HL-60/S4 (cell line): ENCODE measurements at regions not wholly inside any gene's neighbourhood (a gene's known extent, or its start where the extent isn't known, plus 50 kb on each side); places are given as distances from the start of the nearest gene placed in this dataset.
"Not testable (repeated sequence)": the region's sequence is repeated elsewhere in the genome, so short reads cannot be mapped to it uniquely, and the experiment has no call there.

ENCODE experiments used
- in situ Hi-C: fragments of 300-500 bp; cut with MboI; formaldehyde crosslinking; loops from 2 replicates; pipeline ENCODE4 v1.14.3; 2022; ENCODE audit warnings: low sequenced_read_pairs

DNA sequence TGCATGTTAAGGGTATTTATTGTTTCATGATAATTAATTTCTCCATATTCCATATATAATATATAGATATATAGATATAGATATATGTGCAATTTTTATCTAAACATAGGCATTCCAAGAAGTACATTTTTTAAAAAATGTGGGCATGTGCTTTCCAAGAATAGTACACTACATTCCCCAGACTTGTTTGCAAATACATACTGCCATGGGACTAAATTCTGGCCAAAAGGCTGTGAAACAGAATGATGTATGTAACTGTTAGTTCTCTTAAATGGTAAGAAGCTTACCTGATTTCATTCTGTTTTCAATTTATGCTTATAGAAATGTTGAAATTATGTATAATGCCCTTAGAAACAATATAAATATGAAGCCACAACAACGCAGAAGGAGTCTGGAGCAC, 503.2 kb upstream of the SPRY2 start:
- in situ Hi-C loops: no loop called here

DNA sequence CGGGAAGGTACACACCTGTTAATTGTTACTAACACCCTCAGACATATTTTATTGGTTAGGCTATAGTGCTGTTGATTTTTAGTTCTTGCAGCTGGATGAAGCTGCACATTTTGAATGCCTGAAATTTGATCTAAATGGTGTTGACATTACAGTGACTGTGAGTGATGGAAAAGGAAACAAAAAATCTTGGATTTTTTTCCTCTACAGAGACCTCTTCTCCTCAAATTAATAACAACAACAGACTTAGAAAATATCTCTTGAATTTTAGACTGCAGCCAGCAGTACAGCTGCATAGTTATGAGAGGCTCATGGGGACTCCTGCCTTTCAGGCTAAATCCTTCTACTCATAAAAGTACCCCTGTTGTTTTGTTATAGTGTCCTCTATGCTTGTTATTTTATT, 500.5 kb upstream of the SPRY2 start:
- in situ Hi-C loops: no loop called here

- in situ Hi-C loops: no loop called here
Measured at GRCh38 chr13:80840316-80840976, 499.5 kb upstream of the SPRY2 start.

DNA sequence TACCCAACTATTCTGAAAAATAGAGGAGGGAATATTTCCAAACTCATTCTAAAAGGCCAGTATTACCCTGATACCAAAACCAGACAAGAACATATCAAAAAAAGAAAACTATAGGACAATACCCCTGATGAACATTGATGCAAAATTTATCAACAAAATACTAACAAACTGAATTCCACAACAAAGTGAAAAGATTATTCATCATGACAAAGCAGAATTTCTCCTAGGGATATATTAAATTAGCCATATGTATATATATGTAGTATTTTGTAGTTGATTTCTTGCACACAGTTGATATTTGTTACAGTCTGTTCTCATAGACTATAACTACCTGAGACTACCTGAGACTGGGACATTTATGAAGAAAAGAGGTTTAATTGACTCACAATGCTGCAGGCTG, 495.0 kb upstream of the SPRY2 start:
- in situ Hi-C loops: no loop called here

DNA sequence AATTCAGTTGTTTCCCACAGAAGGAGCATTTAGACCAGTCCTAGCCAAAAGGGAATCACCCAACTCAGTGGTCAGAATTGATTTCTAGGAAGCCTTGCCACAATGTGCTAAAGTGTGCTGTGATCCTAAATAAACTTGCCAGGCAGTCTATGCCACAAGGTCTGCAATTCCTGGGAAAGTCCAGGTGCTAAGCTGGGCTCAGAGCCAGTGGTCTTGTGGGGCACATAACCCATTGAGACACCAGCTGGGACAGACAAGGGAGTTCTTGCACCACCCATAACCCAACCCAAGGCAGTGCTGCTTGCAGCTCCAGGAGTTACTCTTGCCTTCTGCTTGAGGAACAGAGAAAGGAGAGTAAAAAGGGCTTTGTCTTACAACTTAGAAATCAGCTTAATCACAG, 489.5 kb upstream of the SPRY2 start:
- in situ Hi-C loops: no loop called here

DNA sequence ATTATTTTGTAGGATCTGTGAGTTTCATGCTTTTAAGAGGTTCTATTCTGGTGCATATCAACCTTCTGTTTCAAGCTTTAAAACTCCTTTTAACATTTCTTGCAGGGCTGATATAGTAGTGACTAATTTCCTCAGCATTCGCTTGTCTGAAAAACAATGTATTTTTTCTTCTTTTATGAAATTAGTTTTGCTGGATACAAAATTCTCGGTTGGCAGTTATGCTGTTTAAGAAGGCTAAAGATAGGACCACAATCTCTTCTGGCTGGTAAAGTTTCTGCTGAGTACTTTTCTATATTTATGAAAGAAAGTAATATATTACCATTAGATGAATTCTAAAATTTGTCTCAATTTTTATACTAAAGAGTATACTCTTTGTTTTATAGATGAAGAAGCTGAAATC, 487.8 kb upstream of the SPRY2 start:
- in situ Hi-C loops: no loop called here

DNA sequence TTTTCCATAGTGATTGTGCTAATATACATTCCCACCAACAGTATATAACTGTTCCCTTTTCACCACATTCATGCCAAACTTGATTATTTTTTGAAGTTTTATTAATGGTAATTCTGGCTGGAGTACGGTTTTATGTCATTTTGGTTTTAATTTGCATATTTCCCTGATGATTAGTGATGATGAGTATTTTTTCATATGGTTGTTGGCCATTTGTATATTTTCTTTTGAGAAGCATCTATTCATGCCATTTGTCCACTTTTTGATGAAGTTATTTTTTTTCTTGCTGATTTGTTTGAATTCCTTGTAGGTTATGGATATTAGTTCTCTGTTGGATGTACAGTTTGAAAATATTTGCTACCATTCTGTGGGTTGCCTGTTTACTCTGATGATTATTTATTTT, 484.4 kb upstream of the SPRY2 start:
- in situ Hi-C loops: no loop called here

DNA sequence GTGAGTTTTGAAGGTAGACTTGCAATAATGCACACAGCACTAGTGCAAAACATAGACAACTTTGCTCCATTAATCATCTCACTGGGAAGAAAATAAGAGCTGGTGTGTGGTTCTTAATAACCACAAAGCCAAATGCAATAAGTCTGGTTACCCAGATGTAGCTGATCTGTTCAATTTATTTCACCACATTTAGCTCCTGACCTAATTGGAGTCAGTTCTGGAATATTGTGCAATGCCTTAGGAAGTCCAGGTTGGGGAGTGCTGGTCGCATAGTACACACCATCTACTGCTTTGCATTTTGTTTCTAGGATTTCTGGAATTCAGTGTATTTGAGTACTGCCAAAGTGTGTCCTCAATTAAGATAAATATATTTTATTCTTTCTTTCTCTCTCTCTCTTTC, 483.3 kb upstream of the SPRY2 start:
- in situ Hi-C loops: no loop called here

DNA sequence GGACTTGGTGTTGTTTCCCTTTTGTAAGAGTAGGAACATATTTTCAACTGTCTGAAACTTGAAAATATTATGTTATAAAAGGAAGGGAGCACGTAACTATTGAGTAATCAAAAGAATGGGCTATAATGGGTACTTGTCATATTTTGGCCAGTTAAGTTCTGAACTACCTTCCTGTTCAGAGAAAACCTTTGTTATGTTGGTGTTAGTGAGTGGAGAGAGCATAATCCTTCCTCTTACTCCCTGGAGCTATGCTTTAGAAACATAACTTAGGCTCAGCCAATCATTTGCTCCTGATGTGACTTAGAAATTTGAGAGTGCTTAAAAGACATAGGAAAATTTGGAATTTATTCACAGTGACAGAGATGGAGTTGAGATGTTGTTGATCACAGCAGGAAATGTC, 482.5 kb upstream of the SPRY2 start:
- in situ Hi-C loops: no loop called here

GRCh38 chr13:80821466-80821865, 480.5 kb upstream of the SPRY2 start:
- in situ Hi-C loops: no loop called here

- in situ Hi-C loops: no loop called here
Measured at GRCh38 chr13:80817979-80818378, 477.1 kb upstream of the SPRY2 start.

DNA sequence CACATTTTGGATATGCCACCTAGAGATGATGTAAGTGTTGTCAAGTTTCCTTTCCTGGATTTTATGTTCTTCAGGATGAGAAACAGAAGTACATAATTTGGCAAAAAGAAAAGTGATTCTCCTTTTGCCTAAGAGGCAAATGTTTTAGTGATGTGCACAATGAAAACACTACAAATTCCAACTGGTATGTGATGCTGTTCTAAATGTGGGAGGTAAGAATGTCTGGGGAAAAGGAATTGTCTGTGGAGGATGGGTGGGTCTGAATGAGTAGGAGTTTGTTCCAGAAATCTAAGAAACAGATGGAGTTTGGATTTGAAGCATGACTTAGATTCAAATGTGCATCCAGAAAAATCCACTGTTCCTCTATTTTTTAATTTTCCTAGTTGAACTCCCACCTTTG, 473.6 kb upstream of the SPRY2 start:
- in situ Hi-C loops: no loop called here

- in situ Hi-C loops: not testable (repeated sequence)
Measured at GRCh38 chr13:80810294-80810693, 469.4 kb upstream of the SPRY2 start.

DNA sequence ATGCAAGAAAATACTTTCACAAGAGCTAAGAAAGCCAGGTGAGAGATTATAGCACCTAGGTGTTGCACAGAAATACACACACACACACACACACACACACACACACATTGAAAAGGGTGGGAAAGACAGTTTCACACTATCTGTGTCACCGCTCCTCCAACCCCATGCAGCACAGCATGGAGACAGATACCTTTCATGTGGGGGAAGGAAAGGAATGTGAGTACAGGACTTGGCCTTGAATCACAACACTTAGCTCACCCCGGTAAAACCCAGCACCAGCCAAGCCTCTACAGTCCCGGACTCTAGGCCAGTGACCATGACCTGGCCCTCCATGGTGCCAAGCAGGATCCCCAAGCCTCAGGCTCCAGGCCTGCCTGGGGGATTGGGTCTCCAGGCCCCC, 462.0 kb upstream of the SPRY2 start:
- in situ Hi-C loops: no loop called here

- in situ Hi-C loops: no loop called here
Measured at GRCh38 chr13:80798576-80799133, 457.7 kb upstream of the SPRY2 start.

DNA sequence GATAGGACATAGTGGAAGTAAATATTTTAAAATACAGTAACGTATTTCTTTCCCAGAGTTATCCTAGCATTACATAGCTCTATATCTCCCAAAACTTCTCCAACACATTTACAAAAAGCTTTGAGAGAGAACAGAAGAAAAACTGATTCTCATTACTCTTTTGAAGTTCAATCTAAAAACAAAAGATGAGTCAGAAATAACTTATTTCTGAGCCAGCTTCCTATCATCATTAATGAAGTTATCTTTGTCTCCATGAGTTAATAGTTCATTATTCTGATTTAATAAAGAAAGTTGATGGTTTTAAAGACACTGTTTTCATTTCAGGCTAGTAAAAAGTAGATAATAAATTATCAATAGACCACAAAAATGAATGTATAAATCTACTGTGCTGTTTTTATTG, 446.7 kb upstream of the SPRY2 start:
- in situ Hi-C loops: no loop called here

DNA sequence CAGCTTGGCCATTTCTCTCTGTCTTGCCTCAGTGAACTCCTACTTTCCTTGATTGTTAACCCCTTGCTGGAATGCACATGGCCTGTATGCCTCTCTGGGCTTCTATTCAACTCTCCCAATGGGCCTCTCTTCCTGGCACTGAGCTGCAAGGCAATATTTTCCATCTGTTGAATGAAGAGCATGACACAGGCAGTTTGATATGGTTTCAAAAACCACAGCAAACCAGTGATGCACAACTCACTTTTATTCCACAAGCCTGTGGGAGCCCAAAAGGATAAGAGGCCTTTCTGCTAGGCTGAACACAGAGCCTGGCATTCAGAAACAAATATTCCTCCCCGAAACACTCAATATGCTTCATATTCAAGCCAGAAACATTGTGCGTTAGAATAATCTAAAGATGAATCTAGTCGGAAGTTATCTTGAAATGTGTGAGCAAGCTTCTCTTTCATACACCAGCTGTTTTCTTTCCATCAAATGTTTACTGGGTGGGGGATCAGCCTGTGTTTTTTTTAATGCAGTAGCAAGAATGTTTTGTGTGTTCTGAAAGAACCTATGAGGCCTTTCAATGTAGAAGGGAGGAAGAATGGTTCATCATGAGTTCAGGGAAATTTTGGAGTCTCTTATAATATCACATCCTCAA, 443.1 kb upstream of the SPRY2 start:
- in situ Hi-C loops: no loop called here

DNA sequence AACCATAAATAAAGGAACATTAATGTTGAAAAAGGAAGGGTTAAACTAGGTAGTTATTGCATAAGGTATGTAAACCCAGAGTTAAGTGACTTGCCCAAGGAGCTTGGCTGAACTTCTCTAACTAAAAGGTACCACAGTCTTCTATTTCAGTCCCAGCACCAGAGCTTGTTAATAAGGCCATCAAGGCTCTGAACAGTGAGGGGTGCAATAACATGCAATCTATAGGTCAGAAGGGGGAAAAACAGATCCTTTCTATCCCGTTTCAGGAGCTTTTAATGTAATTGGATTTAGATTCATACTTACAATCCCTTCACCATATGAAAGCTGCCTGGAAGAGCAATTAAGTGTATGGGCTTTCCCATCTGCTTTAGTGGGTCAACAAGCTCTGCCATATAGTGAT, 441.5 kb upstream of the SPRY2 start:
- in situ Hi-C loops: no loop called here

DNA sequence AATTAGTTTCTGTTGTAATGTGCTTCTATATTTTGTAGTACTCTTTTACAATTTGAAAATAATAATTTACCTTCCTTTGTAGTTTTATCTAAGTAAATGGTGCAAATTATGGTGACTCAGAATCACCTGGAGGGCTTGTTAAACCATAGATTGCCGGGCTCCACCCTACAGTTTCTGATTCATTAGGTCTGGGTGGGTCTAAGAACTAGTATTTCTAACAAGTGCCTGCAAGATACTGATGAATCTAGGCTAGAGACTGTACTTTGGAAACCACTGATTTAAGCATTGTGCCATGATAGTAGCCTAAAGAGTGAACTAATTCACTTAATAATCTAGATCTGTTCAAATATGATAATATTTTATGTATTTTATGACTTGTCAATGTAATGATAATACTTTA, 437.4 kb upstream of the SPRY2 start:
- in situ Hi-C loops: no loop called here

GRCh38 chr13:80757694-80758093, 416.8 kb upstream of the SPRY2 start:
- in situ Hi-C loops: no loop called here

GRCh38 chr13:80755910-80756309, 415.0 kb upstream of the SPRY2 start:
- in situ Hi-C loops: no loop called here

DNA sequence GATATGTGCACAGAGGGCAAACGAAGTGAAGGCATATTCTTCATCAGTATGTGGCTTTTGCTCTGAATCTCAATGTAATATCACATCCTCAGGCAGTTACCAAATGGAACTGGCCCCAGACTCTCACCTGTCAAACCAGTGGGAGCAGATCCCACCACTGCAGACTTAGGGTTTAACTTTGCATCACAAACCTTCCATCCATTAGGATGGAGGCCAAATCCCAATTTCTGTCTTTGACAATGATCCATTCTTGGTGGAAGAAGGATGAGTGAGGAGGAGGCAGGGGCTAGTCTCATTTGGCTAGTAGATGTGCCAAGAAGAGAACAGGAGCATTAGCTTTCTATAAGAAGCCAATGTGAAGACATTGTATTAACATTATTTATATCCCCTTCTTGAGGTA, 413.5 kb upstream of the SPRY2 start:
- in situ Hi-C loops: no loop called here

- in situ Hi-C loops: no loop called here
Measured at GRCh38 chr13:80753866-80754265, 412.9 kb upstream of the SPRY2 start.
